Endodermal cell (in vitro differentiated cells): ENCODE measurements at regions not wholly inside any gene's neighbourhood (a gene's known extent, or its start where the extent isn't known, plus 50 kb on each side); places are given as distances from the start of the nearest gene placed in this dataset.
A peak's percentile ranks its signal among the peaks of the same experiment; 100 is the strongest.

Experiments used
- DNase-seq: peaks from one replicate; pipeline ENCODE4 v3.0.0-alpha.2; 2017
- H3K27ac ChIP-seq: 2 replicates; pipeline ENCODE4 v1.5.1; 2013; ENCODE audit warnings: mild to moderate bottlenecking, low read depth, low read length, moderate library complexity
- H3K27me3 ChIP-seq: 2 replicates; pipeline ENCODE4 v1.6.1; 2013; ENCODE audit warnings: mild to moderate bottlenecking, low read length, moderate library complexity; ENCODE audit not compliant: insufficient read depth, control insufficient read depth, poor library complexity, severe bottlenecking
- H3K36me3 ChIP-seq: 2 replicates; pipeline ENCODE4 v1.7.0; 2013; ENCODE audit warnings: mild to moderate bottlenecking, low read length, moderate library complexity; ENCODE audit not compliant: control insufficient read depth, insufficient read depth
- H3K4me1 ChIP-seq: one replicate; pipeline ENCODE4 v1.7.0; 2013; ENCODE audit warnings: low read length; ENCODE audit not compliant: control insufficient read depth, insufficient read depth
- H3K4me3 ChIP-seq: 2 replicates; pipeline ENCODE4 v1.5.1; 2013; ENCODE audit warnings: mild to moderate bottlenecking, low read length, moderate library complexity
- H3K9ac ChIP-seq: 2 replicates; pipeline ENCODE4 v1.6.1; 2013; ENCODE audit warnings: mild to moderate bottlenecking, low read length, moderate library complexity; ENCODE audit not compliant: poor library complexity, severe bottlenecking; ENCODE audit errors: extremely low read depth
- H3K9me3 ChIP-seq: 2 replicates; pipeline ENCODE4 v1.6.1; 2013; ENCODE audit warnings: mild to moderate bottlenecking, low read length, moderate library complexity; ENCODE audit not compliant: control insufficient read depth
- H3K27ac Mint-ChIP-seq: 2 replicates; pipeline ENCODE4 v1.8.0; 2020; ENCODE audit warnings: mixed read lengths
- H3K27me3 Mint-ChIP-seq: 2 replicates; pipeline ENCODE4 v1.8.0; 2021; ENCODE audit warnings: mild to moderate bottlenecking, mixed read lengths; ENCODE audit not compliant: insufficient read depth
- H3K36me3 Mint-ChIP-seq: 2 replicates; pipeline ENCODE4 v1.8.0; 2020; ENCODE audit warnings: low read depth, mixed read lengths
- H3K4me1 Mint-ChIP-seq: 2 replicates; pipeline ENCODE4 v1.8.0; 2020; ENCODE audit warnings: mixed read lengths
- H3K4me3 Mint-ChIP-seq: 2 replicates; pipeline ENCODE4 v1.8.0; 2020; ENCODE audit warnings: mild to moderate bottlenecking, moderate library complexity, mixed read lengths
- H3K9me3 Mint-ChIP-seq: 2 replicates; pipeline ENCODE4 v1.8.0; 2020; ENCODE audit warnings: mild to moderate bottlenecking, mixed read lengths
- WGBS, 2 experiments: methylation state at CpG; one replicate each; pipeline versions ENCODE4 v1.1.5 to v1.1.7; 2013; ENCODE audit warnings: missing lambda C conversion rate in 2 of 2, mixed read lengths in 1 of 2; ENCODE audit not compliant: insufficient coverage in 1 of 2, insufficient read length in 1 of 2; 5-methylcytosine and 5-hydroxymethylcytosine counted together
- TF ChIP-seq, protein P1 (sequence below): fragments of 200-600 bp; sonication (generic); conservative IDR thresholded peaks from 2 replicates; pipeline ENCODE4 v1.5.0; 2021; ENCODE audit warnings: antibody characterized with exemption, mild to moderate bottlenecking

DNA sequence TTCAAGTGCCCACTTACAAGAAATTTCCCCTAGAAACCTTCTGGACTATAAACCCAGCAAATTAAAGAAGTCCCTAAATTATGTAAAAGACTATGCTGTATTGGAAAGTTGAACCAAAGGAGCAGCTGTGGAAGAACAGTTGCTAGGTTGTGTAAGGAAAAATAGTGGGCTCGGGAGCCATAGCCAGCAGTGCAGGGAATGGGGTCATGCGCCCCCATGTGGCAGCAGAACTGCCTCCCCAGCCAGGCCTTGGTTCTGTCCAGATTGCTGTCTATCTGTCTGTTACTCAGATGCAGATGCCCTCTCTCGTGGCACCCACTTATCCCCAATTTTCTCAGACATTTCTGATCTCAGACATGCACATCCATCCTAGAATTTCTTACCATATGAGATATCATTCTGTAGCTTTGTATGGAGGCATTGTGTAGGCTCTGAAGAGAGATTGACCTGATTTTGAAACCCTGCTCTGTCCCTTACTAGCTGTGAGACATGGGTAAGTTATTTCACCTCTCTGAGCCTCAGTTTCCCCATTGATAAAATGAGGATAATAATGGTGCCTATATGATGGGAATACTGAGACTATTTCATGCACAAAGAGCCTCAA lies 258.3 kb downstream of the SS18 start:
- H3K9me3 Mint-ChIP-seq = no peaks in the 10 kb centered on the region
- Histone ChIP-seq H3K27me3 (no peaks in the 10 kb centered on the region), H3K4me3 (no peak overlapping the region), H3K36me3 (no peaks in the 10 kb centered on the region), H3K27ac (no peak overlapping the region), H3K9ac (no peak overlapping the region), H3K9me3 (no peaks in the 10 kb centered on the region), H3K4me1 (no peaks in the 10 kb centered on the region)
- WGBS, 2 experiments = 23 to 33% methylated on average over 2 to 3 of the region's 3 CpGs
- H3K4me1 Mint-ChIP-seq = peaks cover 4% of the 10 kb centered on the region
- DNase-seq = peak; percentile 87
- no peak overlapping the region for H3K27ac Mint-ChIP-seq
- H3K36me3 Mint-ChIP-seq = no peaks in the 10 kb centered on the region
- peaks cover 1% of the 10 kb centered on the region for H3K27me3 Mint-ChIP-seq
- TF ChIP-seq, protein P1, sequence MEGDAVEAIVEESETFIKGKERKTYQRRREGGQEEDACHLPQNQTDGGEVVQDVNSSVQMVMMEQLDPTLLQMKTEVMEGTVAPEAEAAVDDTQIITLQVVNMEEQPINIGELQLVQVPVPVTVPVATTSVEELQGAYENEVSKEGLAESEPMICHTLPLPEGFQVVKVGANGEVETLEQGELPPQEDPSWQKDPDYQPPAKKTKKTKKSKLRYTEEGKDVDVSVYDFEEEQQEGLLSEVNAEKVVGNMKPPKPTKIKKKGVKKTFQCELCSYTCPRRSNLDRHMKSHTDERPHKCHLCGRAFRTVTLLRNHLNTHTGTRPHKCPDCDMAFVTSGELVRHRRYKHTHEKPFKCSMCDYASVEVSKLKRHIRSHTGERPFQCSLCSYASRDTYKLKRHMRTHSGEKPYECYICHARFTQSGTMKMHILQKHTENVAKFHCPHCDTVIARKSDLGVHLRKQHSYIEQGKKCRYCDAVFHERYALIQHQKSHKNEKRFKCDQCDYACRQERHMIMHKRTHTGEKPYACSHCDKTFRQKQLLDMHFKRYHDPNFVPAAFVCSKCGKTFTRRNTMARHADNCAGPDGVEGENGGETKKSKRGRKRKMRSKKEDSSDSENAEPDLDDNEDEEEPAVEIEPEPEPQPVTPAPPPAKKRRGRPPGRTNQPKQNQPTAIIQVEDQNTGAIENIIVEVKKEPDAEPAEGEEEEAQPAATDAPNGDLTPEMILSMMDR = peak; percentile 97
- no peak overlapping the region for H3K4me3 Mint-ChIP-seq

GRCh38 chr18:25831301-25831701 lies 259.1 kb downstream of the SS18 start:
- H3K27me3 ChIP-seq = no peaks in the 10 kb centered on the region
- peaks cover under 1% of the 10 kb centered on the region for H3K4me1 ChIP-seq
- Mint-ChIP-seq H3K27me3 (no peaks in the 10 kb centered on the region), H3K9me3 (no peaks in the 10 kb centered on the region), H3K4me3 (no peak overlapping the region), H3K4me1 (peaks cover 5% of the 10 kb centered on the region), H3K36me3 (no peaks in the 10 kb centered on the region), H3K27ac (no peak overlapping the region)
- H3K4me3 ChIP-seq = no peak overlapping the region
- H3K36me3 ChIP-seq = no peaks in the 10 kb centered on the region
- H3K9ac ChIP-seq = no peak overlapping the region
- H3K9me3 ChIP-seq = no peaks in the 10 kb centered on the region
- 91 to 92% methylated on average over 5 of the region's 5 CpGs for WGBS, 2 experiments
- DNase-seq = no peak
- no peak overlapping the region for H3K27ac ChIP-seq
- TF ChIP-seq, protein P1 = no peak

- Histone ChIP-seq H3K36me3 (no peaks in the 10 kb centered on the region), H3K9me3 (no peaks in the 10 kb centered on the region), H3K9ac (no peak overlapping the region), H3K27me3 (no peaks in the 10 kb centered on the region), H3K4me3 (no peak overlapping the region), H3K27ac (no peak overlapping the region), H3K4me1 (peaks cover 5% of the 10 kb centered on the region)
- TF ChIP-seq, protein P1 = no peak
- Mint-ChIP-seq H3K36me3 (no peaks in the 10 kb centered on the region), H3K9me3 (no peaks in the 10 kb centered on the region), H3K27ac (no peak overlapping the region), H3K27me3 (no peaks in the 10 kb centered on the region), H3K4me3 (no peak overlapping the region), H3K4me1 (peaks cover 10% of the 10 kb centered on the region)
- 88 to 100% methylated on average over 1 to 2 of the region's 2 CpGs for WGBS, 2 experiments
- DNase-seq = no peak
These were observed 259.6 kb downstream of the SS18 start for GRCh38 chr18:25830787-25831186.
